ENCODE measurements at regions not wholly inside any gene's neighbourhood (a gene's known extent, or its start where the extent isn't known, plus 50 kb on each side); places are given as distances from the start of the nearest gene placed in this dataset.
"Not testable (repeated sequence)": the region's sequence is repeated elsewhere in the genome, so short reads cannot be mapped to it uniquely, and the experiment has no call there.

GRCh38 chr9:40909821-40910220, 218.7 kb downstream of the FOXD4L6 start:
- no peaks in the 10 kb centered on the region for H3K27me3 ChIP-seq (ENCODE audit: control insufficient read depth, insufficient read depth, low read length)
- no peak overlapping the region for H3K4me2 ChIP-seq (ENCODE audit: low read length)
- no peaks in the 10 kb centered on the region for H3K79me2 ChIP-seq
- no peaks in the 10 kb centered on the region for H3K4me1 ChIP-seq
- H3K4me3 ChIP-seq (ENCODE audit: low read depth, low read length): no peak overlapping the region
- no peaks in the 10 kb centered on the region for H3K36me3 ChIP-seq (ENCODE audit: control insufficient read depth, insufficient read depth, low read length)
- H3K9ac ChIP-seq: no peak overlapping the region
- H3K9me3 ChIP-seq (ENCODE audit: control insufficient read depth, low read length): peaks cover 4% of the 10 kb centered on the region
- no peak overlapping the region for H3K27ac ChIP-seq
- no peak overlapping the region for H2AFZ ChIP-seq
- no peak for TF ChIP-seq CTCF (IDR thresholded peaks at IDR 0.05)

- not testable (repeated sequence) for H3K9me3 ChIP-seq (ENCODE audit: control insufficient read depth, low read length)
These were observed 219.4 kb downstream of the FOXD4L6 start for GRCh38 chr9:40909111-40909510.

DNA sequence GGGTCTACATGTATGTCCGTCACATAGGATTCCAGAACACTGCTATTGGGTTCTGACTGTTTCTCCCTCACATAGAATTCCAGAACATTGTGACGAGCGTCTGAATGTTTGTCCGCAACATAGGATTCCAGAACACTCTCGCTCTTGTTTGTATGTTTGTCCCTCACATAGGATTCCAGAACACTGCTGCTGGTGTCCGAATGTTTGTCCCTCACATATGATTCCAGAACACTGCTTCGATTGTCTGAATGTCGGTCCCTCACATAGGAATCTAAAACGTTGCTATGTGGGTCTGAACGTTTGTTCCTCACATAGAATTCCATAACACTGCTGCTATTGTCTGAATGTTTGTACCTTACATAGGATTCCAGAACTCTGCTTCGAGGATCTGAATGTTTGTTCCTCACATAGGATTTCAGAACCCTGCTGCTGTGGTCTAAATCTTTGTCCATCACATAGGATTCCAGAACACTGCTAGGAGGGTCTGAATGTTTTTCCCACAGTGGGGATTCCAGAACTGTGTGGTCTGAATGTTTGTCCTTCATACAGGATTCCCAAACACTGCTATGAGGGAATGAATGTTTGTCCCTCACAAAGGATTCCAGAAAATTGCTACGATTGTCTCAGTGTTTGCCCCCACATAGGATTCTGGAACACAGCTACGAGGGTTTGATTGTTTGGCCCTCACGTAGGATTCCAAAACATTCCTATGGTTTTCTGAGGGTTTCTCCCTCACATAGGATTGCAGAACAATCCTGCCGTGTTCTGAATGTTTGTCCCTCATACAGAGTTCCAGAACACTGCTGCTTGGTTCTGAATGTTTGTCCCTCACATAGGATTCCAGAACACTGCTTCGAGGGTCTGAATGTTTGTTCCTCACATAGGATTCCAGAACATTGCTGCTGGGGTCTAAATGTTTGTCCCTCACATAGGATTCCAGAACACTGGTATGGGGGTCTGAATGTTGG, 220.5 kb downstream of the FOXD4L6 start:
- peaks cover 4% of the 10 kb centered on the region for H3K9me3 ChIP-seq (ENCODE audit: control insufficient read depth, low read length)
- H3K79me2 ChIP-seq: no peaks in the 10 kb centered on the region
- no peaks in the 10 kb centered on the region for H3K27me3 ChIP-seq (ENCODE audit: control insufficient read depth, insufficient read depth, low read length)
- no peak overlapping the region for H3K27ac ChIP-seq
- no peak overlapping the region for H3K4me2 ChIP-seq (ENCODE audit: low read length)
- H3K4me1 ChIP-seq: no peaks in the 10 kb centered on the region
- H3K36me3 ChIP-seq (ENCODE audit: control insufficient read depth, insufficient read depth, low read length): no peaks in the 10 kb centered on the region
- no peak for TF ChIP-seq CTCF (IDR thresholded peaks at IDR 0.05)
- no peak overlapping the region for H2AFZ ChIP-seq
- no peak overlapping the region for H3K4me3 ChIP-seq (ENCODE audit: low read depth, low read length)
- H3K9ac ChIP-seq: no peak overlapping the region

More at GRCh38 chr9:40909111-40909510, 219.4 kb downstream of the FOXD4L6 start:
- not testable (repeated sequence) for H2AFZ ChIP-seq; H3K36me3 ChIP-seq (ENCODE audit: control insufficient read depth, insufficient read depth, low read length); H3K9ac ChIP-seq; H3K4me1 ChIP-seq; H3K27ac ChIP-seq; H3K79me2 ChIP-seq; H3K27me3 ChIP-seq (ENCODE audit: control insufficient read depth, insufficient read depth, low read length); H3K4me3 ChIP-seq (ENCODE audit: low read depth, low read length); H3K4me2 ChIP-seq (ENCODE audit: low read length)

DNA sequence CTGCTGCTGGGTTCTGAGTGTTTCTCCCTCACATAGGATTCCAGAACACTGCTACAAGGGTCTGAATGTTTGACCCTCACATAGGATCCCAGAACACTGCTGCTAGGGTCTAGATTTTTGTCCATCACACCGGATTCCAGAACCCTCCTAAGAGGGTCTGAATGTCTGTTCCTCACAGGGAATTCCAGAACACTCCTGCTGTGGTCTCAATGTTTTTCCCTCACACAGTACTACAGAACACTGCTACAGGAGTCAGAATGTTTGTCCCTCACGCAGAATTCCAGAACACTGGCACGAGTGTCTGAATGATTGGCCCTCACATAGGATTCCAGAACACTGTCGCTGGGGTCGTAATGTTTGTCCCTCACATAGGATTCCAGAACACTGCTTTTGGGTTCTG, 221.6 kb downstream of the FOXD4L6 start:
- not testable (repeated sequence) for H3K79me2 ChIP-seq; H3K4me3 ChIP-seq (ENCODE audit: low read depth, low read length); H3K27ac ChIP-seq; H3K27me3 ChIP-seq (ENCODE audit: control insufficient read depth, insufficient read depth, low read length); H3K4me2 ChIP-seq (ENCODE audit: low read length); H3K9me3 ChIP-seq (ENCODE audit: control insufficient read depth, low read length); H3K4me1 ChIP-seq; H3K36me3 ChIP-seq (ENCODE audit: control insufficient read depth, insufficient read depth, low read length); H3K9ac ChIP-seq; H2AFZ ChIP-seq

- H3K4me3 ChIP-seq (ENCODE audit: low read depth, low read length); H3K27me3 ChIP-seq (ENCODE audit: control insufficient read depth, insufficient read depth, low read length); H3K79me2 ChIP-seq; H3K9ac ChIP-seq; H2AFZ ChIP-seq; H3K27ac ChIP-seq; H3K4me2 ChIP-seq (ENCODE audit: low read length); H3K9me3 ChIP-seq (ENCODE audit: control insufficient read depth, low read length); H3K4me1 ChIP-seq; H3K36me3 ChIP-seq (ENCODE audit: control insufficient read depth, insufficient read depth, low read length): not testable (repeated sequence)
These were observed 236.2 kb downstream of the FOXD4L6 start for GRCh38 chr9:40892315-40892714.

DNA sequence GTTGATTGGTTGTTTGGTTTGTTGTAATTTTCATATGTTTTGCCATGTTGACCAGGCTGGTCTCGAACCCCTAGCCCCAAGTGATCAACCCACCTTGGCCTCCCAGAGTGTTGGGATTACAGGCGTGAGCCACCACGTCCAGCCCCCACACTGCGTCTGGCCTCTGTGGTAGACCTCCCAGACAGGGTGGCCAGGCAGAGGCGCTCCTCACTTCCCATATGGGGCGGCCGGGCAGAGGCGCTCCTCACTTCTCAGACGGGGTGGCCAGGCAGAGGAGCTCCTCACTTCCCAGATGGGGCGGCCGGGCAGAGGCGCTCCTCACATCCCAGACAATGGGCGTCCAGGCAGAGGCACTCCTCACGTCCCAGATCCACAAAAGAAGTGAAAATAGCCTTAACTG, 242.6 kb downstream of the FOXD4L6 start:
- not testable (repeated sequence) for H3K9ac ChIP-seq; H3K4me1 ChIP-seq; H2AFZ ChIP-seq; H3K27ac ChIP-seq; H3K79me2 ChIP-seq; H3K36me3 ChIP-seq (ENCODE audit: control insufficient read depth, insufficient read depth, low read length); H3K27me3 ChIP-seq (ENCODE audit: control insufficient read depth, insufficient read depth, low read length); H3K4me3 ChIP-seq (ENCODE audit: low read depth, low read length); H3K9me3 ChIP-seq (ENCODE audit: control insufficient read depth, low read length); H3K4me2 ChIP-seq (ENCODE audit: low read length)

GRCh38 chr9:40884902-40885490, 243.5 kb downstream of the FOXD4L6 start:
- H3K9ac ChIP-seq; H2AFZ ChIP-seq; H3K4me3 ChIP-seq (ENCODE audit: low read depth, low read length); H3K4me2 ChIP-seq (ENCODE audit: low read length); H3K27ac ChIP-seq; H3K9me3 ChIP-seq (ENCODE audit: control insufficient read depth, low read length); H3K36me3 ChIP-seq (ENCODE audit: control insufficient read depth, insufficient read depth, low read length); H3K4me1 ChIP-seq; H3K27me3 ChIP-seq (ENCODE audit: control insufficient read depth, insufficient read depth, low read length); H3K79me2 ChIP-seq: not testable (repeated sequence)
